GM21737 (cell line): ENCODE measurements at regions not wholly inside any gene's neighbourhood (a gene's known extent, or its start where the extent isn't known, plus 50 kb on each side); places are given as distances from the start of the nearest gene placed in this dataset.
A peak's percentile ranks its signal among the peaks of the same experiment; 100 is the strongest.

Experiments
- ATAC-seq: cut with Tn5 transposase; IDR thresholded peaks from one replicate; pipeline ENCODE4 v1.9.1; 2021; ENCODE audit warnings: mild to moderate bottlenecking, moderate library complexity; ENCODE audit not compliant: unreplicated experiment

DNA sequence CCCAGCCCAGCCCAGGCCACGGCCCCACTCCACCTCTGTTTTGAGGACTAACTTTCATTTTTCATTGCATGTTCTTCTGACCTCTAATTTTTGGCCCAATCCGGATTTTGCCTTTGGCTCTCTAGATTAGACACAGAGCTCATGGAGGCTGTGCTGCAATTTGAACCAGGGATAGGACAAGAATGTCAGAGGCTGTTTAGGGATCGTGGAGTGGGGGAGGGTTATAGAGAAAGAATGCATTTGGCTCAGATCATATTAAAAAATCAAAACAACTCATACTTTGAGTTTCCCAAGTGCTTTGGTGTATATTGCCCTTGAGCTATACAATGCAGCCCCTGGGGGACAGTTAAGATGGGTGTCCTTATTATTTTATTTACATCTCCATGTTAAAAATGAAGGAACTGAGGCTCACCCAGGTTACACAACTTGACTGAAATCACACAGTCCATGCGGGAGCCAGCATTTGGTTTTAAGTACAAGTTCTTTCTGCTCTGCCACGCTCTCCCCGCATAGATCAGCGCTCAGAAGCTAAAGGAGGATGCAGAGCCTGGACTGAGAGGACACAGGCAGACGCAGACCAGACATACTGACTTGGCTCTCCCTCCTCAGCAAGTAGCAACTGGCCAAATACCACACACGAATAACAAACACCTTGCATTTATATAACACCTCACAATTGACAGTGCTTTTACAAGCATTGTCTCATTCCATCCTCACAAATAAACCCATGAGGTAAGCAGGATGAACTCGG lies 126.4 kb upstream of the RAI14 start:
- ATAC-seq = no peak

GRCh38 chr5:34530637-34531036 lies 125.5 kb upstream of the RAI14 start:
- no peak for ATAC-seq

DNA sequence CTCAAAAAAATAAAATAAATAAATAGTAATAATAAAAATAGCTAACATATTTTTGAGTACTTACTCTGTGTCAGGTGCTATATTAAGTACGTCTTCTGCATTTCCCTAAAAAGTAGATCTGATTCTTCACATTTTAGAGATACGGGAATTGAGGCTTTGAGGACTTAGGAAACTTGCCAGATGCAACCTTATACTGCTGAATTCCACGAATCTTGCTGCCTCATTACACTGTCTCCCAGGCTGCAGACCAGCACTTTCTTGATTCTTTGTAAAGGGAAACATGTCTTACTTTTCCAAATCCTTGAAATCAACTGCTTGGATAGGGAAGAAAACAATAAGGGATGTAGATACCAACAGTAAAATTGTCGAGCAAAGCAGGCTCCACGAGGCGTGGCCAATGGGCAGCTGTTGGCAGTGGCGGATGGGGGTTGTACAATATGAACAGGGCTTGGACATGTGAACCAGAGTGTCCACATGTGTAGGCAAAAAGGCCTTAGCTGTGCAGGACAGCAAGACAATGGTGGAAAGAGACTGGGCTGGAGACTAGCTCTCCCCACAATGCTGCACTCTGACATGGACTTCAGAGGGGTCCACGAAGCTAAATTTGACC lies 124.3 kb upstream of the RAI14 start:
- no peak for ATAC-seq

- ATAC-seq = peak; percentile 87
Observed at GRCh38 chr5:34533582-34534522, 122.3 kb upstream of the RAI14 start.

- no peak for ATAC-seq
Observed at GRCh38 chr5:34534523-34535103, 121.5 kb upstream of the RAI14 start.

DNA sequence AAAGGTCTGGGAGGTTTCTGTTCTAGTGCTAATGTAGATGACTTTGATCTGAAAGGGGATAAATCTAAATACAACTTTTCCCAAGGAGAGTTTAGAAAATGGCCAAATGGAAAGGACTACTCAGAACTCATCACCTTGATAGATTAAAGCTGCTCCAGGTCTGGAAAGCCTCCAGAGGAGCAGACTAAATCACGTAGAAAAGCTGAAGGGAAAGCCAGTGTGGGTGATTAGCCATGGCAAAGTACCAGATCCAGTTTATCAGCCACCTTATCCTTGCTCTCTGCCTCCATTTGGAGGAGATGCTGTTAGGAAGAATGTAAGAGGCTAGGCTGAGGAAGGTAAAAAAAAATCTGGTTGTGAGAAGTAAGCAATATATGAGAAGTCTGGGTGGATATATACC lies 120.7 kb upstream of the RAI14 start:
- no peak for ATAC-seq

- ATAC-seq = no peak
Observed at GRCh38 chr5:34535944-34536623, 120.0 kb upstream of the RAI14 start.

DNA sequence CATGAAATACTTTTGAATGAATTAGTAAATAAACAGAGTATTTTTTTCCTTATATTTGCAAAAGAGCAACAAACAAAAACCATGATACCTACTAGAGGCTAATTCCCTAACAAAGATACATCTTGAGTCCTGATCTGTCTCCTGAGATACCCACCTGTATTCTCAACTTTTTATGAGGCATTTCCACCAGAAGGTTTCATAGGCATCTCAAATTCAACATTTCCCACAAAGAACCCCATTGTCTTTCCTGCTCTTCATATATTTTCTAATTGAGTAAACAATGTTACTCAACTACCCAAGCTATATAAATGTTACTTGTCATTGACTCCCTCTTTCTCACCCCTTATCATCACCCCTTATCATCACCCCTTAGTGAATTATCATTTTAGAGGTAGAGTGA lies 119.4 kb upstream of the RAI14 start:
- ATAC-seq = no peak

GRCh38 chr5:34538026-34538672 lies 118.0 kb upstream of the RAI14 start:
- no peak for ATAC-seq

- ATAC-seq = no peak
Observed at GRCh38 chr5:34539183-34539582, 116.9 kb upstream of the RAI14 start.

DNA sequence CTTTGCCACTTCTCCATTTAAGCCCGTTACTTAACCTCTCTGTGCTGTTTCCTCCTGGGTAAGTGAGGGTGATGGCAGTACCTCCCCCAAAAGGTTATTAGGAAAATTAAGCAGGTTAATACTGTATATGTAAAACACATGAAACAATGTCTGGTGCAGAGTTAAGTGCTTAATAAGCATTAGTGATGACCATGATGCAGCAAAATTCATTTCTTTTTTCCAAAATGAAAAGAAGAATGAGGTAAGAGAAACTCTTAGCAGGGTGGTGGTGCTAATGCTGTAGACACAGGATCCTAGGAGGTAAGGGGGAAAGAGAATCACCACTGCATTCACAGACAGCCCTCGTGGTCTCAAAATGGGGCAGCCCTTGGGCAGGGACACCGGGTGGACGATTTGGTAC lies 115.1 kb upstream of the RAI14 start:
- no peak for ATAC-seq

GRCh38 chr5:34542818-34543217 lies 113.3 kb upstream of the RAI14 start:
- ATAC-seq = no peak

- ATAC-seq = no peak
Observed at GRCh38 chr5:34543687-34544086, 112.4 kb upstream of the RAI14 start.

GRCh38 chr5:34544403-34544802 lies 111.7 kb upstream of the RAI14 start:
- no peak for ATAC-seq

DNA sequence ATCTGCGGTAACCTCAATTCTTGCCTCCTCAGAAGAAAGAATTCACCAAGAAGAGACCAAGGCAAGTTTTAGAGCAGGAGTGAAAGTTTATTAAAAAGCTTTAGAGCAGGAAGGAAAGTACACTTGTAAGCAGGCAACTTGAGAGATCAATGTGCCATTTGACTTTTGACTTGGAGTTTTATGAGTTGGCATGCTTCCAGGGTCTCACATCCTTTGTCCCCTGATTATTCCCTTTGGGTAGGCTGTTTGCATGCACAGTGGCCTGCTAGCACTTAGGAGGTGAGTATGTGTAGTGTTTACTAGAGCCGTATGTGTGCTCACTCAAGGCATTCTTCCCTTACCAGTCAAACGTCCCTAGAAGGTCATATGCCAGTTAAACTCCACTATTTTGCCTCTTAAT lies 111.0 kb upstream of the RAI14 start:
- no peak for ATAC-seq

DNA sequence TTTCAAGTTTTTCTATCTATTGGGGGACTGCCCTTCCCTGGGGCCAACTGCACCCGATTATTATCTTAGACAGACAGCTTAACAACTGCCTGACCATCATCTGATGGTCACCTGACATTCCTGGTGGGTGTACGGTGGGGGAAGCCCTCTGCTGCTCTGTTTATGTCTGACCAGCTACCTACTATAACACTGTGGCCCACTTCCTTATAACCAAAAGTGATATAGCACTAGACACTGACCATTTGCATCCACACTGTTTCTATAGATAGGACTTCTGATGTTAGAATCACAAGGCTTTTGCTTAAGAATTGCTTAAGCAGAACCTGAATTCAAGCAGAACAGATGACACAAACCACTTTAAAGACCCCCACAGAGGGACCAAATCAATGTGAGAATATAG lies 110.5 kb upstream of the RAI14 start:
- ATAC-seq = no peak

GRCh38 chr5:34547300-34548085 lies 108.6 kb upstream of the RAI14 start:
- ATAC-seq = no peak

GRCh38 chr5:34548086-34548403 lies 108.1 kb upstream of the RAI14 start:
- no peak for ATAC-seq

DNA sequence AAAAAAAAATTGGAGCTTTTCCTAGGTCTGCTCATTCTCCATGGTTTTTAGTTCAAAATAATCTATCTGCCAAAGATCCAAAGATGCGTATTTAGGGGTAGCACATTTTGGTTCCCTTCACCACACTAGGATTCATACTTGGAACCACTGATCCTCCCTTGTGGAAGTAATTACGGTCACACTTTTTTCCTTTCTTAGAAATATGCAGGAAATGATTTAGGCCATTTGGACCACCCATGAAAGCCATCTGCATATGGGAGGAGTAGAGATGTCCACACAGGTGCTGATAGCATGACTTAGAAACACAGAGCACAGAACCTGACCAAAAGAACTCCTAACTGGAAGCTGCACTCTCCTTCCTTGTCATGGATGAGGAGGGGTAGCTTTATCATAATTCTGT lies 105.9 kb upstream of the RAI14 start:
- ATAC-seq = no peak

DNA sequence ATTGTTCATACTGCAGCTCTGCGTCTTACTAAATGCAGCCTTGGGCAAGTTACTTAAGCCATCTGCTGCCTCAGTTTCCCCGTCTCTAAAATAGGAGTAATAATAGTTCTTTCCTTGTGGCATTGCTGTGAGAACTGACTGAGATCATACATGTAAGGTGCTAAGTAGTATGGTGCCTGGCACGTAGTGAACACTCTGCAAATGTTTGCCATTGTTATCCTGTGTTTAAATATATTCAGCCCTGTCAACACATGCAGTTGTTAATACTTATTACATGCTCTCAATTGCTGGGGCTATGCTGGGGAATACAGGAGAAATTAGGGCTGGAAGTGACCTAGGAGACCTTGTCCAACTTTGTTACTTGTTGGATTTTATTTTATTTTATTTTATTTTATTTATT lies 105.2 kb upstream of the RAI14 start:
- no peak for ATAC-seq
